Naive thymus-derived CD8-positive, alpha-beta T cell (primary cell): ENCODE measurements at regions not wholly inside any gene's neighbourhood (a gene's known extent, or its start where the extent isn't known, plus 50 kb on each side); places are given as distances from the start of the nearest gene placed in this dataset.
A peak's percentile ranks its signal among the peaks of the same experiment; 100 is the strongest.

Experiments used
- ATAC-seq, 2 donors: fragments of 150-1000 bp; cut with Tn5 transposase in 1 of 2; sonication (Bioruptor Pico), chemical (Tn5 transposase) in 1 of 2; 1 replicate in 1 of 2; 2 replicates in 1 of 2; pipeline ENCODE4 v1.10.0; 2021; ENCODE audit warnings: mild to moderate bottlenecking in 2 of 2, moderate library complexity in 2 of 2
- POLR2A ChIA-PET: fragments of 350-600 bp; sonication (Branson Sonifier 250); formaldehyde crosslinking; loops from one replicate; lab custom pipeline; 2021; ENCODE audit warnings: antibody characterized with exemption; lab: Charles Lee
- DNase-seq, 10 donors: peaks; one replicate each; pipeline versions ENCODE4 v3.0.0 to v3.0.0-alpha.2; 2020 to 2022
- H3K27ac Mint-ChIP-seq, 10 donors: one replicate each; pipeline ENCODE4 v1.8.0; 2020 to 2022; ENCODE audit warnings: mild to moderate bottlenecking in 10 of 10, mixed read lengths in 10 of 10, moderate library complexity in 4 of 10, inconsistent platforms in 1 of 10
- H3K27me3 Mint-ChIP-seq, 5 donors: one replicate each; pipeline ENCODE4 v1.8.0; 2021 to 2022; ENCODE audit warnings: mixed read lengths in 5 of 5
- H3K36me3 Mint-ChIP-seq, 3 donors: one replicate each; pipeline ENCODE4 v1.8.0; 2020 to 2022; ENCODE audit warnings: mixed read lengths in 3 of 3, mild to moderate bottlenecking in 2 of 3, inconsistent platforms in 1 of 3
- H3K4me1 Mint-ChIP-seq, 4 donors: one replicate each; pipeline ENCODE4 v1.8.0; 2021 to 2022; ENCODE audit warnings: mixed read lengths in 4 of 4
- H3K4me3 Mint-ChIP-seq, 10 donors: one replicate each; pipeline ENCODE4 v1.8.0; 2020 to 2022; ENCODE audit warnings: mild to moderate bottlenecking in 10 of 10, mixed read lengths in 10 of 10, moderate library complexity in 6 of 10, inconsistent platforms in 1 of 10
- H3K9me3 Mint-ChIP-seq, 9 donors: one replicate each; pipeline ENCODE4 v1.8.0; 2020 to 2022; ENCODE audit warnings: mixed read lengths in 9 of 9, mild to moderate bottlenecking in 3 of 9, inconsistent platforms in 1 of 9, moderate library complexity in 1 of 9

GRCh38 chr15:69951256-69951897, 146.3 kb downstream of the TLE3 start:
- H3K4me1 Mint-ChIP-seq = peaks cover 0 to under 1% (median 0%) of the 10 kb centered on the region in 4 donors
- no peaks in the 10 kb centered on the region for H3K9me3 Mint-ChIP-seq
- no peak for DNase-seq
- H3K27me3 Mint-ChIP-seq = peaks cover 0 to 4% (median 2%) of the 10 kb centered on the region in 5 donors
- POLR2A ChIA-PET = no interaction called here
- H3K27ac Mint-ChIP-seq = no peak overlapping the region
- no peak for ATAC-seq
- H3K4me3 Mint-ChIP-seq = no peak overlapping the region
- H3K36me3 Mint-ChIP-seq = no peaks in the 10 kb centered on the region

GRCh38 chr15:69951898-69952555, 145.7 kb downstream of the TLE3 start:
- Mint-ChIP-seq H3K27ac (no peak overlapping the region), H3K4me3 (no peak overlapping the region), H3K9me3 (no peaks in the 10 kb centered on the region), H3K4me1 (peaks cover 0 to 2% (median 0%) of the 10 kb centered on the region in 4 donors), H3K27me3 (peaks cover 0 to 4% (median 2%) of the 10 kb centered on the region in 5 donors), H3K36me3 (no peaks in the 10 kb centered on the region)
- no peak for DNase-seq
- POLR2A ChIA-PET = no interaction called here
- ATAC-seq = no peak

- ATAC-seq = no peak
- POLR2A ChIA-PET = no interaction called here
Measured at GRCh38 chr15:69953051-69953450, 144.7 kb downstream of the TLE3 start.

GRCh38 chr15:69953816-69954215, 143.9 kb downstream of the TLE3 start:
- no peak for ATAC-seq
- peaks cover 0 to 4% (median 2%) of the 10 kb centered on the region in 5 donors for H3K27me3 Mint-ChIP-seq
- no peaks in the 10 kb centered on the region for H3K36me3 Mint-ChIP-seq

More at GRCh38 chr15:69953051-69953450, 144.7 kb downstream of the TLE3 start:
- Mint-ChIP-seq H3K27ac (peak overlapping the region in 2 of 10 donors; percentile 5 to 30), H3K9me3 (no peaks in the 10 kb centered on the region), H3K36me3 (no peaks in the 10 kb centered on the region), H3K4me3 (no peak overlapping the region), H3K27me3 (peaks cover 0 to 4% (median 2%) of the 10 kb centered on the region in 5 donors), H3K4me1 (peaks cover 0 to 2% (median 0%) of the 10 kb centered on the region in 4 donors)
- DNase-seq = no peak

GRCh38 chr15:69954666-69955065, 143.1 kb downstream of the TLE3 start:
- H3K27ac Mint-ChIP-seq = no peak overlapping the region
- no peaks in the 10 kb centered on the region for H3K36me3 Mint-ChIP-seq
- DNase-seq (no peak), ATAC-seq (no peak)
- H3K4me3 Mint-ChIP-seq = no peak overlapping the region
- H3K9me3 Mint-ChIP-seq = no peaks in the 10 kb centered on the region
- peaks cover 0 to 2% (median 0%) of the 10 kb centered on the region in 4 donors for H3K4me1 Mint-ChIP-seq
- peaks cover 0 to 4% (median 2%) of the 10 kb centered on the region in 5 donors for H3K27me3 Mint-ChIP-seq
- POLR2A ChIA-PET = no interaction called here

More at GRCh38 chr15:69953816-69954215, 143.9 kb downstream of the TLE3 start:
- Mint-ChIP-seq H3K4me3 (no peak overlapping the region), H3K27ac (no peak overlapping the region), H3K9me3 (no peaks in the 10 kb centered on the region), H3K4me1 (peaks cover 0 to 2% (median 0%) of the 10 kb centered on the region in 4 donors)
- POLR2A ChIA-PET = no interaction called here
- DNase-seq = no peak

- Mint-ChIP-seq H3K4me3 (no peak overlapping the region), H3K27me3 (peaks cover 0 to 4% (median 2%) of the 10 kb centered on the region in 5 donors), H3K36me3 (no peaks in the 10 kb centered on the region), H3K4me1 (peaks cover 0 to 2% (median 0%) of the 10 kb centered on the region in 4 donors), H3K9me3 (no peaks in the 10 kb centered on the region), H3K27ac (no peak overlapping the region)
- DNase-seq = no peak
- POLR2A ChIA-PET = no interaction called here
- no peak for ATAC-seq
Measured at GRCh38 chr15:69955240-69955894, 142.3 kb downstream of the TLE3 start.

- no peak for DNase-seq
- Mint-ChIP-seq H3K27me3 (peaks cover 0 to 4% (median 2%) of the 10 kb centered on the region in 5 donors), H3K4me1 (peaks cover 0 to 2% (median 0%) of the 10 kb centered on the region in 4 donors), H3K9me3 (no peaks in the 10 kb centered on the region), H3K4me3 (no peak overlapping the region), H3K36me3 (no peaks in the 10 kb centered on the region), H3K27ac (no peak overlapping the region)
- ATAC-seq = no peak
- POLR2A ChIA-PET = no interaction called here
Measured at GRCh38 chr15:69956417-69956816, 141.3 kb downstream of the TLE3 start.

- Mint-ChIP-seq H3K9me3 (no peaks in the 10 kb centered on the region), H3K27ac (no peak overlapping the region), H3K36me3 (no peaks in the 10 kb centered on the region), H3K4me1 (peaks cover 0 to 2% (median 0%) of the 10 kb centered on the region in 4 donors), H3K27me3 (peaks cover 0 to 4% (median 2%) of the 10 kb centered on the region in 5 donors), H3K4me3 (no peak overlapping the region)
- DNase-seq = no peak
- POLR2A ChIA-PET = no interaction called here
- no peak for ATAC-seq
Measured at GRCh38 chr15:69957175-69957574, 140.5 kb downstream of the TLE3 start.

GRCh38 chr15:69958496-69959084, 139.1 kb downstream of the TLE3 start:
- DNase-seq = no peak
- Mint-ChIP-seq H3K4me1 (peaks cover 0 to 2% (median 0%) of the 10 kb centered on the region in 4 donors), H3K36me3 (no peaks in the 10 kb centered on the region), H3K9me3 (no peaks in the 10 kb centered on the region), H3K27ac (no peak overlapping the region), H3K27me3 (peaks cover 0 to 9% (median 1%) of the 10 kb centered on the region in 5 donors), H3K4me3 (no peak overlapping the region)
- POLR2A ChIA-PET = no interaction called here
- ATAC-seq = no peak

- ATAC-seq (no peak), DNase-seq (no peak)
- Mint-ChIP-seq H3K27ac (peak overlapping the region in 1 of 10 donors; percentile 64), H3K4me1 (no peaks in the 10 kb centered on the region), H3K36me3 (no peaks in the 10 kb centered on the region), H3K9me3 (no peaks in the 10 kb centered on the region), H3K27me3 (peaks cover 1 to 19% (median 6%) of the 10 kb centered on the region in 5 donors), H3K4me3 (no peak overlapping the region)
- POLR2A ChIA-PET = no interaction called here
Measured at GRCh38 chr15:69962561-69962960, 135.2 kb downstream of the TLE3 start.

GRCh38 chr15:69963385-69963784, 134.3 kb downstream of the TLE3 start:
- no peaks in the 10 kb centered on the region for H3K4me1 Mint-ChIP-seq
- no peak for ATAC-seq
- H3K27ac Mint-ChIP-seq = no peak overlapping the region
- H3K27me3 Mint-ChIP-seq = peaks cover 1 to 21% (median 6%) of the 10 kb centered on the region in 5 donors
- no peaks in the 10 kb centered on the region for H3K9me3 Mint-ChIP-seq
- POLR2A ChIA-PET = no interaction called here
- H3K36me3 Mint-ChIP-seq = no peaks in the 10 kb centered on the region
- no peak overlapping the region for H3K4me3 Mint-ChIP-seq
- DNase-seq = no peak

GRCh38 chr15:69971771-69972170, 125.9 kb downstream of the TLE3 start:
- Mint-ChIP-seq H3K9me3 (peaks cover 0 to 4% (median 0%) of the 10 kb centered on the region in 9 donors), H3K4me3 (no peak overlapping the region), H3K27me3 (peaks cover 13 to 41% (median 29%) of the 10 kb centered on the region in 5 donors), H3K36me3 (no peaks in the 10 kb centered on the region), H3K4me1 (no peaks in the 10 kb centered on the region), H3K27ac (no peak overlapping the region)
- ATAC-seq = no peak
- DNase-seq = no peak
- POLR2A ChIA-PET = no interaction called here

- Mint-ChIP-seq H3K4me3 (no peak overlapping the region), H3K36me3 (no peaks in the 10 kb centered on the region), H3K4me1 (no peaks in the 10 kb centered on the region), H3K9me3 (peaks cover 0 to 4% (median 0%) of the 10 kb centered on the region in 9 donors), H3K27ac (no peak overlapping the region), H3K27me3 (peaks cover 13 to 41% (median 32%) of the 10 kb centered on the region in 5 donors)
- no peak for ATAC-seq
- POLR2A ChIA-PET = no interaction called here
- DNase-seq = no peak
Measured at GRCh38 chr15:69972436-69972835, 125.3 kb downstream of the TLE3 start.
